WTC11 (cell line): ENCODE measurements at regions not wholly inside any gene's neighbourhood (a gene's known extent, or its start where the extent isn't known, plus 50 kb on each side); places are given as distances from the start of the nearest gene placed in this dataset.

Experiments used
- ATF2 ChIP-seq: sonication (generic); formaldehyde crosslinking; IDR thresholded peaks from 2 replicates; pipeline ENCODE4 v1.8.1; 2022; ENCODE audit warnings: low read depth, missing genetic modification reagents, borderline replicate concordance
- CTCF ChIP-seq: fragments of 200-600 bp; IDR thresholded peaks from 2 replicates; pipeline ENCODE4 v1.8.0; 2022; ENCODE audit warnings: antibody characterized with exemption
- IRF2 ChIP-seq: sonication (generic); formaldehyde crosslinking; IDR thresholded peaks from 2 replicates; pipeline ENCODE4 v1.8.0; 2022; ENCODE audit warnings: low read depth, missing genetic modification reagents, borderline replicate concordance
- NFYB ChIP-seq: sonication (generic); formaldehyde crosslinking; conservative IDR thresholded peaks from 2 replicates; pipeline ENCODE4 v1.8.0; 2022; ENCODE audit warnings: low read depth, missing genetic modification reagents
- SMAD4 ChIP-seq: sonication (generic); formaldehyde crosslinking; IDR thresholded peaks from 2 replicates; pipeline ENCODE4 v1.8.0; 2022; ENCODE audit warnings: mild to moderate bottlenecking, missing genetic modification reagents
- TEAD4 ChIP-seq: sonication (generic); formaldehyde crosslinking; IDR thresholded peaks from 2 replicates; pipeline ENCODE4 v1.8.0; 2022; ENCODE audit warnings: mild to moderate bottlenecking, missing genetic modification reagents
- USF2 ChIP-seq: sonication (generic); formaldehyde crosslinking; IDR thresholded peaks from 2 replicates; pipeline ENCODE4 v1.8.1; 2023; ENCODE audit warnings: mild to moderate bottlenecking, missing genetic modification reagents, moderate library complexity
- ZNF512 ChIP-seq: sonication (generic); formaldehyde crosslinking; IDR thresholded peaks from 2 replicates; pipeline ENCODE4 v1.8.1; 2022; ENCODE audit warnings: missing genetic modification reagents, borderline replicate concordance

- no peak for TF ChIP-seq IRF2 (CRISPR knock-in tag)
- TF ChIP-seq ZNF512 (CRISPR knock-in tag), result no peak
- no peak for TF ChIP-seq TEAD4 (CRISPR knock-in tag)
- no peak for TF ChIP-seq USF2 (CRISPR knock-in tag)
- TF ChIP-seq CTCF, result no peak
- no peak for TF ChIP-seq ATF2 (CRISPR knock-in tag)
- no peak for TF ChIP-seq SMAD4 (CRISPR knock-in tag)
- TF ChIP-seq NFYB (CRISPR knock-in tag), result no peak
Observed at GRCh38 chr2:138106606-138107005, 142.3 kb downstream of the HNMT start.
